SU-DHL-6 (cell line): ENCODE measurements at regions not wholly inside any gene's neighbourhood (a gene's known extent, or its start where the extent isn't known, plus 50 kb on each side); places are given as distances from the start of the nearest gene placed in this dataset.

Source experiments
- H2AFZ ChIP-seq: fragments of 200-600 bp; sonication (generic); 2 replicates; pipeline ENCODE4 v1.6.1; 2014; ENCODE audit warnings: low read depth, mild to moderate bottlenecking, moderate library complexity, mixed read lengths, antibody characterized with exemption, low read length; ENCODE audit not compliant: severe bottlenecking
- H3F3A ChIP-seq: fragments of 200-600 bp; shearing (Covaris generic); 2 replicates; pipeline ENCODE4 v1.6.0; 2016; ENCODE audit warnings: antibody characterized with exemption, mild to moderate bottlenecking; ENCODE audit not compliant: insufficient read depth
- H3K27ac ChIP-seq: fragments of 200-600 bp; sonication (generic); 2 replicates; pipeline ENCODE4 v1.5.1; 2016; ENCODE audit warnings: low read depth, mild to moderate bottlenecking, low read length, moderate library complexity, mixed read lengths
- H3K27me3 ChIP-seq: fragments of 200-600 bp; sonication (generic), shearing (Covaris generic); 2 replicates; pipeline ENCODE4 v1.6.0; 2014; ENCODE audit warnings: mild to moderate bottlenecking, low read length
- H3K36me3 ChIP-seq: fragments of 200-600 bp; sonication (generic); 2 replicates; pipeline ENCODE4 v1.6.1; 2014; ENCODE audit warnings: mild to moderate bottlenecking, low read length, mixed read lengths
- H3K4me2 ChIP-seq: fragments of 300-600, 200-600 bp; shearing (Covaris generic), sonication (generic); 2 replicates; pipeline ENCODE4 v1.6.0; 2014; ENCODE audit warnings: low read length, low read depth, mild to moderate bottlenecking; ENCODE audit not compliant: poor library complexity, severe bottlenecking
- H3K4me3 ChIP-seq: fragments of 200-600 bp; sonication (generic); 2 replicates; pipeline ENCODE4 v1.5.1; 2014; ENCODE audit warnings: antibody characterized with exemption, low read length, mild to moderate bottlenecking, mixed read lengths; ENCODE audit not compliant: insufficient read depth, poor library complexity, severe bottlenecking
- H3K79me2 ChIP-seq: fragments of 200-600 bp; sonication (generic); 2 replicates; pipeline ENCODE4 v1.6.1; 2014; ENCODE audit warnings: mild to moderate bottlenecking, low read length, moderate library complexity; ENCODE audit not compliant: insufficient read depth
- H3K9ac ChIP-seq: fragments of 200-600 bp; sonication (generic); 2 replicates; pipeline ENCODE4 v1.7.0; 2014; ENCODE audit warnings: mild to moderate bottlenecking, low read length
- H3K9me2 ChIP-seq: fragments of 200-600 bp; sonication (generic); replicated peaks from 2 replicates; pipeline ENCODE4 v1.6.1; 2014; ENCODE audit warnings: low read length; ENCODE audit not compliant: insufficient read depth
- H3K9me3 ChIP-seq: fragments of 200-600 bp; sonication (generic); 2 replicates; pipeline ENCODE4 v1.6.1; 2014; ENCODE audit warnings: low read length, mixed read lengths; ENCODE audit not compliant: insufficient read depth
- H4K20me1 ChIP-seq: fragments of 200-600 bp; sonication (generic); 2 replicates; pipeline ENCODE4 v1.6.1; 2014; ENCODE audit warnings: low read depth, mild to moderate bottlenecking, antibody characterized with exemption, low read length, moderate library complexity, mixed read lengths
- CTCF ChIP-seq: fragments of 200-600 bp; sonication (generic); IDR thresholded peaks from one replicate; pipeline ENCODE4 v1.5.1; 2017; ENCODE audit warnings: antibody characterized with exemption, mild to moderate bottlenecking, low read length, moderate library complexity; ENCODE audit not compliant: insufficient read depth, poor library complexity, severe bottlenecking
- EZH2phosphoT487 ChIP-seq: fragments of 200-600 bp; sonication (generic), shearing (Covaris generic); conservative IDR thresholded peaks from 2 replicates; pipeline ENCODE4 v1.6.1; 2018; ENCODE audit warnings: mild to moderate bottlenecking, antibody characterized with exemption, low read length, moderate library complexity, mixed read lengths

- no peaks in the 10 kb centered on the region for H3K36me3 ChIP-seq
- no peaks in the 10 kb centered on the region for H3K27me3 ChIP-seq
- no peaks in the 10 kb centered on the region for H3K79me2 ChIP-seq
- H3K9me2 ChIP-seq, result no peaks in the 10 kb centered on the region
- no peak overlapping the region for H3K4me2 ChIP-seq
- no peaks in the 10 kb centered on the region for H3K9me3 ChIP-seq
- no peaks in the 10 kb centered on the region for H3F3A ChIP-seq
- H4K20me1 ChIP-seq, result no peaks in the 10 kb centered on the region
- no peak overlapping the region for H3K4me3 ChIP-seq
- H3K27ac ChIP-seq, result no peak overlapping the region
- no peak overlapping the region for H2AFZ ChIP-seq
- H3K9ac ChIP-seq, result no peak overlapping the region
- no peak for TF ChIP-seq EZH2phosphoT487
These were observed 214.1 kb upstream of the GEMIN8 start for GRCh38 chrX:14243823-14244222.

- H3K36me3 ChIP-seq, result no peaks in the 10 kb centered on the region
- no peak overlapping the region for H3K27ac ChIP-seq
- no peaks in the 10 kb centered on the region for H3K9me3 ChIP-seq
- no peaks in the 10 kb centered on the region for H4K20me1 ChIP-seq
- no peak overlapping the region for H3K4me3 ChIP-seq
- no peak overlapping the region for H3K4me2 ChIP-seq
- TF ChIP-seq EZH2phosphoT487, result no peak
- no peak for TF ChIP-seq CTCF
- H3K9ac ChIP-seq, result no peak overlapping the region
- no peaks in the 10 kb centered on the region for H3K27me3 ChIP-seq
- H3K79me2 ChIP-seq, result no peaks in the 10 kb centered on the region
- H3K9me2 ChIP-seq, result no peaks in the 10 kb centered on the region
- no peaks in the 10 kb centered on the region for H3F3A ChIP-seq
- H2AFZ ChIP-seq, result no peak overlapping the region
These were observed 205.3 kb upstream of the GEMIN8 start for GRCh38 chrX:14235004-14235403.

GRCh38 chrX:14232688-14233087 lies 203.0 kb upstream of the GEMIN8 start:
- Histone ChIP-seq H4K20me1 (no peaks in the 10 kb centered on the region), H3K9me3 (no peaks in the 10 kb centered on the region), H3K36me3 (no peaks in the 10 kb centered on the region), H3K9me2 (no peaks in the 10 kb centered on the region), H3K9ac (no peak overlapping the region), H3K4me3 (no peak overlapping the region), H3K4me2 (no peak overlapping the region), H3K79me2 (no peaks in the 10 kb centered on the region), H3F3A (no peaks in the 10 kb centered on the region), H3K27me3 (no peaks in the 10 kb centered on the region), H3K27ac (no peak overlapping the region), H2AFZ (no peak overlapping the region)
- TF ChIP-seq CTCF (no peak), EZH2phosphoT487 (no peak)

GRCh38 chrX:14228611-14229010 lies 198.9 kb upstream of the GEMIN8 start:
- TF ChIP-seq EZH2phosphoT487, result no peak
- TF ChIP-seq CTCF, result no peak
- no peak overlapping the region for H3K9ac ChIP-seq

More at GRCh38 chrX:14228611-14229010, 198.9 kb upstream of the GEMIN8 start:
- no peak overlapping the region for H3K27ac ChIP-seq
- H3K4me3 ChIP-seq, result no peak overlapping the region
- no peak overlapping the region for H3K4me2 ChIP-seq
- no peaks in the 10 kb centered on the region for H3K9me3 ChIP-seq
- H4K20me1 ChIP-seq, result no peaks in the 10 kb centered on the region
- H3K79me2 ChIP-seq, result no peaks in the 10 kb centered on the region
- H3K9me2 ChIP-seq, result no peaks in the 10 kb centered on the region
- H3K36me3 ChIP-seq, result no peaks in the 10 kb centered on the region
- H3K27me3 ChIP-seq, result no peaks in the 10 kb centered on the region
- no peak overlapping the region for H2AFZ ChIP-seq
- no peaks in the 10 kb centered on the region for H3F3A ChIP-seq
